ENCODE measurements at regions not wholly inside any gene's neighbourhood (a gene's known extent, or its start where the extent isn't known, plus 50 kb on each side); places are given as distances from the start of the nearest gene placed in this dataset.

GRCh38 chr18:49673281-49673680, 111.4 kb downstream of the LIPG start (continued):
- TF ChIP-seq INSM2 (tag by site-specific recombination; IDR thresholded peaks at IDR 0.05) (no peak), HOXC10 (CRISPR knock-in tag; IDR thresholded peaks at IDR 0.05) (no peak)

- Histone ChIP-seq H3K4me3 (ENCODE audit: low read depth, low read length) (no peak overlapping the region), H3K4me1 (ENCODE audit: control insufficient read depth, insufficient read depth, low read length) (0 out of 2 replicates have a peak, but pooled peaks cover 2% of the 10 kb centered on the region), H3K36me3 (ENCODE audit: control insufficient read depth in 2 of 2, insufficient read depth in 1 of 2, low read length in 2 of 2) (no peaks in the 10 kb centered on the region), H3K27ac (ENCODE audit: extremely low read depth, low read depth, low read length) (no peak overlapping the region), H3K9me3 (ENCODE audit: control insufficient read depth, insufficient read depth, low read depth, low read length) (no peaks in the 10 kb centered on the region)
- TF ChIP-seq SP2 (tag by site-specific recombination; IDR thresholded peaks at IDR 0.05) (no peak), SALL2 (tag by site-specific recombination; IDR thresholded peaks at IDR 0.05; ENCODE audit: borderline replicate concordance) (no peak), ZNF157 (tag by site-specific recombination; IDR thresholded peaks at IDR 0.05) (no peak), PRDM6 (tag by site-specific recombination; IDR thresholded peaks at IDR 0.05) (no peak), MZF1 (tag by site-specific recombination; IDR thresholded peaks at IDR 0.05; ENCODE audit: borderline replicate concordance) (no peak), ZNF776 (tag by site-specific recombination; IDR thresholded peaks at IDR 0.05; ENCODE audit: borderline replicate concordance) (no peak), CTCF (tag by site-specific recombination; IDR thresholded peaks at IDR 0.05) (no peak), ZNF114 (tag by site-specific recombination; IDR thresholded peaks at IDR 0.05) (no peak), BCL11B (tag by site-specific recombination; IDR thresholded peaks at IDR 0.05; ENCODE audit: low read depth) (no peak), SETDB1 (IDR thresholded peaks at IDR 0.05; ENCODE audit: insufficient read length, low read length) (no peak), ZBTB44 (tag by site-specific recombination; IDR thresholded peaks at IDR 0.05) (no peak), ZNF146 (tag by site-specific recombination; IDR thresholded peaks at IDR 0.05) (no peak), IKZF3 (tag by site-specific recombination; IDR thresholded peaks at IDR 0.05) (no peak), ZNF133 (tag by site-specific recombination; IDR thresholded peaks at IDR 0.05) (no peak), ZBTB17 (tag by site-specific recombination; IDR thresholded peaks at IDR 0.05) (no peak), ZNF596 (tag by site-specific recombination; IDR thresholded peaks at IDR 0.05) (no peak), ZNF692 (tag by site-specific recombination; IDR thresholded peaks at IDR 0.05) (no peak), ZNF777 (tag by site-specific recombination; IDR thresholded peaks at IDR 0.05; ENCODE audit: borderline replicate concordance) (no peak), ZBTB10 (tag by site-specific recombination; IDR thresholded peaks at IDR 0.05) (no peak), ZNF394 (tag by site-specific recombination; IDR thresholded peaks at IDR 0.05; ENCODE audit: borderline replicate concordance) (no peak)
- CTCF ChIA-PET: interaction anchor here (0.6 kb wide), 2 partner anchors 12 to 16 kb away, joined by 3 read pairs; no protein-coding TSS in a partner anchor
- POLR2A ChIA-PET: no interaction called here
These were observed 111.0 kb downstream of the LIPG start for GRCh38 chr18:49672853-49673252.

Measured in HEK293 (cell line).